ENCODE measurements at regions not wholly inside any gene's neighbourhood (a gene's known extent, or its start where the extent isn't known, plus 50 kb on each side); places are given as distances from the start of the nearest gene placed in this dataset.

- Histone ChIP-seq H2BK20ac (ENCODE audit: low read length) (no peak overlapping the region), H3K27me3 (replicated peaks in 1 of 4; ENCODE audit: control insufficient read depth in 3 of 4, extremely low read depth in 1 of 4, insufficient read depth in 3 of 4, low read length in 3 of 4) (no peaks in the 10 kb centered on the region), H4K5ac (ENCODE audit: insufficient read length, low read depth, low read length) (no peak overlapping the region), H2AK5ac (ENCODE audit: low read depth, low read length) (no peak overlapping the region), H4K20me1 (replicated peaks in 1 of 2; ENCODE audit: control insufficient read depth in 1 of 2, insufficient read depth in 2 of 2, low read length in 2 of 2) (no peaks in the 10 kb centered on the region), H2BK120ac (replicated peaks; ENCODE audit: low read depth, low read length) (no peak overlapping the region), H3K23ac (ENCODE audit: insufficient read length) (no peak overlapping the region), H2BK12ac (ENCODE audit: low read depth, low read length) (no peak overlapping the region), H3K4ac (replicated peaks; ENCODE audit: insufficient read length, low read depth, low read length) (no peak overlapping the region), H3K14ac (ENCODE audit: insufficient read length) (no peak overlapping the region), H3K79me2 (ENCODE audit: control insufficient read depth in 1 of 2, insufficient read depth in 2 of 2, low read length in 2 of 2) (no peaks in the 10 kb centered on the region), H3K23me2 (ENCODE audit: low read depth, low read length) (no peaks in the 10 kb centered on the region), H3K4me3 (ENCODE audit: extremely low read depth in 1 of 4, insufficient read depth in 2 of 4, low read depth in 3 of 4, low read length in 4 of 4) (no peak overlapping the region), H3K79me1 (ENCODE audit: low read depth, low read length) (no peaks in the 10 kb centered on the region), H2BK5ac (ENCODE audit: low read depth, low read length) (no peak overlapping the region), H3K9ac (replicated peaks in 1 of 4; ENCODE audit: extremely low read depth in 1 of 4, low read depth in 3 of 4, low read length in 3 of 4) (no peak overlapping the region), H3K27ac (ENCODE audit: low read depth, low read length) (no peak overlapping the region), H3K9me3 (ENCODE audit: insufficient read depth in 2 of 2, low read depth in 1 of 2, low read length in 1 of 2) (no peaks in the 10 kb centered on the region), H4K91ac (replicated peaks; ENCODE audit: insufficient read length, low read length) (no peak overlapping the region), H3K18ac (ENCODE audit: extremely low read depth, low read length) (no peak overlapping the region), H4K8ac (ENCODE audit: extremely low read depth, insufficient read depth, low read length) (no peak overlapping the region), H2AFZ (ENCODE audit: low read length) (no peak overlapping the region), H2BK15ac (ENCODE audit: low read length) (no peak overlapping the region), H3K4me1 (replicated peaks in 1 of 4; ENCODE audit: control insufficient read depth in 3 of 4, insufficient read depth in 4 of 4, low read length in 3 of 4) (no peaks in the 10 kb centered on the region), H3K4me2 (ENCODE audit: insufficient read depth in 1 of 2, low read depth in 2 of 2, low read length in 2 of 2) (no peak overlapping the region), H3K36me3 (ENCODE audit: control insufficient read depth in 2 of 4, insufficient read depth in 4 of 4, low read length in 3 of 4) (no peaks in the 10 kb centered on the region), H3K56ac (replicated peaks; ENCODE audit: insufficient read length, low read depth, low read length) (no peak overlapping the region)
- DNase-seq (ENCODE audit: low read depth in 1 of 2, low spot score in 2 of 2) (no peak), FAIRE-seq (no peak)
- POLR2A ChIA-PET (ENCODE audit: partially characterized antibody): no interaction called here
- CTCF ChIA-PET (ENCODE audit: partially characterized antibody): no interaction called here
- TF ChIP-seq EP300 (IDR thresholded peaks at IDR 0.05; ENCODE audit: borderline replicate concordance in 1 of 2, low read depth in 2 of 2, low read length in 2 of 2) (no peak), USF2 (IDR thresholded peaks at IDR 0.05; ENCODE audit: low read length) (no peak), SP1 (IDR thresholded peaks at IDR 0.05; ENCODE audit: low read depth, low read length) (no peak), KDM5A (IDR thresholded peaks at IDR 0.05; ENCODE audit: low read length) (no peak), GABPA (IDR thresholded peaks at IDR 0.05; ENCODE audit: borderline replicate concordance, insufficient read depth, low read length) (no peak), ASH2L (IDR thresholded peaks at IDR 0.05; ENCODE audit: low read length) (no peak), SRF (IDR thresholded peaks at IDR 0.05; ENCODE audit: low read depth, low read length) (no peak), CEBPB (IDR thresholded peaks at IDR 0.05; ENCODE audit: low read depth, low read length) (no peak)
- 91% methylated on average over 3 of the region's 3 CpGs; no CpG with 5 or more reads in 1 of the 2 experiments for WGBS, 2 experiments (ENCODE audit: extremely low coverage in 1 of 2, insufficient coverage in 1 of 2, insufficient read length in 1 of 2, insufficient replicate concordance in 2 of 2, low coverage in 1 of 2, low lambda C conversion rate in 2 of 2, missing lambda C conversion rate in 1 of 2)
Measured at GRCh38 chr18:29962579-29962978, 1080.0 kb downstream of the DSC3 start.
